ENCODE measurements at regions not wholly inside any gene's neighbourhood (a gene's known extent, or its start where the extent isn't known, plus 50 kb on each side); places are given as distances from the start of the nearest gene placed in this dataset.
"Not testable (repeated sequence)": the region's sequence is repeated elsewhere in the genome, so short reads cannot be mapped to it uniquely, and the experiment has no call there.

- CTCF ChIA-PET (ENCODE audit: unreplicated experiment): interaction anchor here (1.1 kb wide), 1 partner anchor 58 kb away, joined by 3 read pairs; no protein-coding TSS in a partner anchor
- Histone ChIP-seq H3K79me2 (ENCODE audit: insufficient read depth, low read depth, low read length) (no peaks in the 10 kb centered on the region), H3K4me1 (ENCODE audit: insufficient read depth, low read length, poor library complexity, severe bottlenecking) (no peaks in the 10 kb centered on the region), H3K9me3 (ENCODE audit: low read length) (no peaks in the 10 kb centered on the region), H3K9me2 (ENCODE audit: insufficient read depth, low read length) (no peaks in the 10 kb centered on the region), H3K36me3 (ENCODE audit: insufficient read depth, low read length) (no peaks in the 10 kb centered on the region), H4K20me1 (ENCODE audit: insufficient read depth, low read length) (no peaks in the 10 kb centered on the region), H3K4me3 (ENCODE audit: low read depth, low read length, poor library complexity, severe bottlenecking) (no peak overlapping the region), H3K4me2 (ENCODE audit: low read length) (no peak overlapping the region), H2AFZ (ENCODE audit: low read length) (no peak overlapping the region), H3K27ac (ENCODE audit: low read depth, low read length, poor library complexity, severe bottlenecking) (no peak overlapping the region)
- TF ChIP-seq, protein P1, sequence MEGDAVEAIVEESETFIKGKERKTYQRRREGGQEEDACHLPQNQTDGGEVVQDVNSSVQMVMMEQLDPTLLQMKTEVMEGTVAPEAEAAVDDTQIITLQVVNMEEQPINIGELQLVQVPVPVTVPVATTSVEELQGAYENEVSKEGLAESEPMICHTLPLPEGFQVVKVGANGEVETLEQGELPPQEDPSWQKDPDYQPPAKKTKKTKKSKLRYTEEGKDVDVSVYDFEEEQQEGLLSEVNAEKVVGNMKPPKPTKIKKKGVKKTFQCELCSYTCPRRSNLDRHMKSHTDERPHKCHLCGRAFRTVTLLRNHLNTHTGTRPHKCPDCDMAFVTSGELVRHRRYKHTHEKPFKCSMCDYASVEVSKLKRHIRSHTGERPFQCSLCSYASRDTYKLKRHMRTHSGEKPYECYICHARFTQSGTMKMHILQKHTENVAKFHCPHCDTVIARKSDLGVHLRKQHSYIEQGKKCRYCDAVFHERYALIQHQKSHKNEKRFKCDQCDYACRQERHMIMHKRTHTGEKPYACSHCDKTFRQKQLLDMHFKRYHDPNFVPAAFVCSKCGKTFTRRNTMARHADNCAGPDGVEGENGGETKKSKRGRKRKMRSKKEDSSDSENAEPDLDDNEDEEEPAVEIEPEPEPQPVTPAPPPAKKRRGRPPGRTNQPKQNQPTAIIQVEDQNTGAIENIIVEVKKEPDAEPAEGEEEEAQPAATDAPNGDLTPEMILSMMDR (conservative IDR thresholded peaks at IDR 0.05; ENCODE audit: low read length): no peak
- TF ChIP-seq EZH2phosphoT487 (IDR thresholded peaks at IDR 0.05; ENCODE audit: borderline replicate concordance, low read depth, low read length): no peak
- POLR2A ChIA-PET: interaction anchor here (0.5 to 0.8 kb wide), 3 partner anchors 12 to 1489 kb away, joined by 3 to 4 read pairs (median 3); no protein-coding TSS in a partner anchor
- intact Hi-C loops (cut with micrococcal nuclease; ENCODE audit: unreplicated experiment): no loop called here
- no TSS peak for BruUV-seq (replicated peaks)
- no peak for DNase-seq (ENCODE audit: low spot score)
These were observed 65.0 kb upstream of the CSF1 start for GRCh38 chr1:109845658-109846057.

- Histone ChIP-seq H3K79me2 (ENCODE audit: insufficient read depth, low read depth, low read length) (no peaks in the 10 kb centered on the region), H3K4me3 (ENCODE audit: low read depth, low read length, poor library complexity, severe bottlenecking) (no peak overlapping the region), H3K9me2 (ENCODE audit: insufficient read depth, low read length) (no peaks in the 10 kb centered on the region), H3K27ac (ENCODE audit: low read depth, low read length, poor library complexity, severe bottlenecking) (no peak overlapping the region), H3K4me1 (ENCODE audit: insufficient read depth, low read length, poor library complexity, severe bottlenecking) (no peaks in the 10 kb centered on the region), H4K20me1 (ENCODE audit: insufficient read depth, low read length) (no peaks in the 10 kb centered on the region), H3K9me3 (ENCODE audit: low read length) (no peaks in the 10 kb centered on the region), H3K36me3 (ENCODE audit: insufficient read depth, low read length) (no peaks in the 10 kb centered on the region), H2AFZ (ENCODE audit: low read length) (no peak overlapping the region), H3K4me2 (ENCODE audit: low read length) (no peak overlapping the region)
- no peak for TF ChIP-seq EZH2phosphoT487 (IDR thresholded peaks at IDR 0.05; ENCODE audit: borderline replicate concordance, low read depth, low read length)
- TF ChIP-seq, protein P1 (conservative IDR thresholded peaks at IDR 0.05; ENCODE audit: low read length): no peak
- CTCF ChIA-PET (ENCODE audit: unreplicated experiment): no interaction called here
- BruUV-seq (replicated peaks): no TSS peak
- DNase-seq (ENCODE audit: low spot score): no peak
- POLR2A ChIA-PET: no interaction called here
- intact Hi-C loops (cut with micrococcal nuclease; ENCODE audit: unreplicated experiment): no loop called here
These were observed 66.0 kb upstream of the CSF1 start for GRCh38 chr1:109844609-109845008.

GRCh38 chr1:109840011-109840629 lies 70.5 kb upstream of the CSF1 start:
- no peak for DNase-seq (ENCODE audit: low spot score)
- Histone ChIP-seq H3K9me2 (ENCODE audit: insufficient read depth, low read length) (no peaks in the 10 kb centered on the region), H2AFZ (ENCODE audit: low read length) (no peak overlapping the region), H3K9me3 (ENCODE audit: low read length) (peaks cover 5% of the 10 kb centered on the region; the same call in 1 of the 2 replicates), H3K4me3 (ENCODE audit: low read depth, low read length, poor library complexity, severe bottlenecking) (no peak overlapping the region), H3K4me1 (ENCODE audit: insufficient read depth, low read length, poor library complexity, severe bottlenecking) (no peaks in the 10 kb centered on the region), H4K20me1 (ENCODE audit: insufficient read depth, low read length) (no peaks in the 10 kb centered on the region), H3K4me2 (ENCODE audit: low read length) (no peak overlapping the region), H3K79me2 (ENCODE audit: insufficient read depth, low read depth, low read length) (no peaks in the 10 kb centered on the region), H3K36me3 (ENCODE audit: insufficient read depth, low read length) (no peaks in the 10 kb centered on the region), H3K27ac (ENCODE audit: low read depth, low read length, poor library complexity, severe bottlenecking) (no peak overlapping the region)
- ChIA-PET POLR2A (no interaction called here), CTCF (ENCODE audit: unreplicated experiment) (no interaction called here)
- intact Hi-C loops (cut with micrococcal nuclease; ENCODE audit: unreplicated experiment): no loop called here
- TF ChIP-seq EZH2phosphoT487 (IDR thresholded peaks at IDR 0.05; ENCODE audit: borderline replicate concordance, low read depth, low read length): no peak
- TF ChIP-seq, protein P1 (conservative IDR thresholded peaks at IDR 0.05; ENCODE audit: low read length): no peak
- no TSS peak for BruUV-seq (replicated peaks)

DNA sequence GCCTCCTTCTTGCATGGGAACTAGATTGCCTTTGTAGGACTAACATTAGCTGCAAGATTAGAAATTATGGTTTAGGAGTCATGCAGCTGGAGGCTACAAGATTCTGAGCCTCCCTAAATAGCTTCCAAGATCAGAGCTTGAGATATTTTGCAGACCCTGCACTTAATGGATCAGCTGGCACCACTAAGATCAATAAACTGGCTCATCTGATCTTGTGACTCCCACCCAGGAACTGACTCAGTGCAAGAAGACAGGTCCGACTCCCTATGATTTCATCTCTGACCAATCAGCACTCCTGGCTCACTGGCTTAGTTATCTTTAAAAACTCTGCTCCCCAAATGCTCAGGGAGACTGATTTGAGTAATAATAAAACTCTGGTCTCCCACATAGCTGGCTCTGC lies 71.4 kb upstream of the CSF1 start:
- CTCF ChIA-PET (ENCODE audit: unreplicated experiment); H3K36me3 ChIP-seq (ENCODE audit: insufficient read depth, low read length); H3K4me1 ChIP-seq (ENCODE audit: insufficient read depth, low read length, poor library complexity, severe bottlenecking); BruUV-seq (replicated peaks); H3K9me3 ChIP-seq (ENCODE audit: low read length); H3K4me3 ChIP-seq (ENCODE audit: low read depth, low read length, poor library complexity, severe bottlenecking); H2AFZ ChIP-seq (ENCODE audit: low read length); DNase-seq (ENCODE audit: low spot score); H3K79me2 ChIP-seq (ENCODE audit: insufficient read depth, low read depth, low read length); H3K4me2 ChIP-seq (ENCODE audit: low read length); POLR2A ChIA-PET; H3K27ac ChIP-seq (ENCODE audit: low read depth, low read length, poor library complexity, severe bottlenecking); H4K20me1 ChIP-seq (ENCODE audit: insufficient read depth, low read length); H3K9me2 ChIP-seq (ENCODE audit: insufficient read depth, low read length); intact Hi-C loops (cut with micrococcal nuclease; ENCODE audit: unreplicated experiment): not testable (repeated sequence)

Data from OCI-LY7 (cell line).